ENCODE measurements at regions not wholly inside any gene's neighbourhood (a gene's known extent, or its start where the extent isn't known, plus 50 kb on each side); places are given as distances from the start of the nearest gene placed in this dataset.

DNA sequence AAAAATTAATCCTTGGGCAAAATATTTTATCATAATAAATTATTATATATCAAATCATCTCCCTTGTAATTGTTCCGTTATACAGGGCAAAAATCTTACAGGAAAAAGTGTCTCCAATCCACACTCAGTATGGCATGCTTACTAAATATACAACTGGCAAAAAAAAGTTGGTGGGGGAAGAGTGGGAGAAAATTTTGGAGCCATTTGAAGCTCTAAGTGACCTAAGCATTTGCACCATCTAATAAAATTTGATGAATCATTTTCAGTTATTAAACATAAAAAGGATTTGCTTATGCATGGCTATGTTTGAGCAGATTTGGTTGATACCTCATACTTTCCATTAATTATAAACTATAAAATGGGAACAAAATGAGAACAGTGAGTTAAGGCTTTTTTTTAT is 68.1 kb upstream of the FAM9C start:
- H3K27ac ChIP-seq: no peak overlapping the region
- H3K9me3 ChIP-seq: no peaks in the 10 kb centered on the region
- TF ChIP-seq, protein P1, sequence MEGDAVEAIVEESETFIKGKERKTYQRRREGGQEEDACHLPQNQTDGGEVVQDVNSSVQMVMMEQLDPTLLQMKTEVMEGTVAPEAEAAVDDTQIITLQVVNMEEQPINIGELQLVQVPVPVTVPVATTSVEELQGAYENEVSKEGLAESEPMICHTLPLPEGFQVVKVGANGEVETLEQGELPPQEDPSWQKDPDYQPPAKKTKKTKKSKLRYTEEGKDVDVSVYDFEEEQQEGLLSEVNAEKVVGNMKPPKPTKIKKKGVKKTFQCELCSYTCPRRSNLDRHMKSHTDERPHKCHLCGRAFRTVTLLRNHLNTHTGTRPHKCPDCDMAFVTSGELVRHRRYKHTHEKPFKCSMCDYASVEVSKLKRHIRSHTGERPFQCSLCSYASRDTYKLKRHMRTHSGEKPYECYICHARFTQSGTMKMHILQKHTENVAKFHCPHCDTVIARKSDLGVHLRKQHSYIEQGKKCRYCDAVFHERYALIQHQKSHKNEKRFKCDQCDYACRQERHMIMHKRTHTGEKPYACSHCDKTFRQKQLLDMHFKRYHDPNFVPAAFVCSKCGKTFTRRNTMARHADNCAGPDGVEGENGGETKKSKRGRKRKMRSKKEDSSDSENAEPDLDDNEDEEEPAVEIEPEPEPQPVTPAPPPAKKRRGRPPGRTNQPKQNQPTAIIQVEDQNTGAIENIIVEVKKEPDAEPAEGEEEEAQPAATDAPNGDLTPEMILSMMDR (IDR thresholded peaks at IDR 0.05): no peak
- peaks cover 0 to 9% of the 10 kb centered on the region in 2 donors for H3K4me1 ChIP-seq
- no peak overlapping the region for H3K4me3 ChIP-seq
- H3K27me3 ChIP-seq: no peaks in the 10 kb centered on the region
- no peaks in the 10 kb centered on the region for H3K36me3 ChIP-seq
- no peak for DNase-seq (ENCODE audit: low spot score)

DNA sequence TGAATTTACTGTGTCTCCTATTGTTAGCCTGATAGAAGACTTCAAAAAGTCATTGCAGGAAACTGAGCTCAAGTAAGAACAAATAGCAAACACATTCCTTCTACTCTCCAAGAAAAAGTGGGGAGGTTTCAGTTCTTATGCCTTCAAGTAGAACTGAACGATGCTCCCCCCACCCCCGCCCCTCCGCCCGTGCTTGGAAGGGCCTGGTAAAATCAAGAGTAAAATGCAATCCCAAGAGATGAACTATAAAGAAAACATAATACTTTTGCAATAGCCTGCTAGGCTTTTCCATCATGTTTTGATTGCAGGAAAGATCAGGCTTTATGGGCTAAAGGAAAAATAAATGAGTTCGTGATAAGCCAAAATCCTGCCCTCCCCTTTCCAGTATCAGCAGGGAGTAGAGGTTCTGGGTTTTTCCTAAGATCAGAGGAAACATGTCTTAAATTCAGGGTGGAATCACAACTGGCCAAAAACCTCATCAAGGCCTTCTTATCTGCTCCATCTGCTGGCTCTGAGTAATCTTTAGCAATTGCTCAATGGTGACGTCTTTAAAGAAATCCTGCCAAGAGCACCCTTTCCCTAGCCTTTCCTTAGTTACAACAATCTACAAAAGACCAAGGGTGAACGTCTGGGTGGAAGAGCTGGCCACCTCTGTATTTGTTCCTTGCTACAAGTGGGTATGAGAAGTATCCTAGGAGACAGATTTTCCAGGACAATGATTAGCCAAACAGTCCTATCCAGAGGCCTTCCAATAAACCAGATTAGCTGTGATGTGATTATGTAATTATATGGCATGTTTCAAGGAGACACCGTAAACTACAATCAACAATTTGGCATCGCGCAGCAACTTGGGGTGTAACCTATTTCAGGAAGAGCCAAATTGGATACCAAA is 66.3 kb upstream of the FAM9C start:
- TF ChIP-seq, protein P1 (IDR thresholded peaks at IDR 0.05): no peak
- H3K4me3 ChIP-seq: no peak overlapping the region
- no peaks in the 10 kb centered on the region for H3K9me3 ChIP-seq
- no peaks in the 10 kb centered on the region for H3K27me3 ChIP-seq
- H3K27ac ChIP-seq: peak overlapping the region; percentile 49 to 77
- H3K36me3 ChIP-seq: no peaks in the 10 kb centered on the region
- peaks cover 0 to 7% of the 10 kb centered on the region in 2 donors for H3K4me1 ChIP-seq
- peak; percentile 85 for DNase-seq (ENCODE audit: low spot score)

DNA sequence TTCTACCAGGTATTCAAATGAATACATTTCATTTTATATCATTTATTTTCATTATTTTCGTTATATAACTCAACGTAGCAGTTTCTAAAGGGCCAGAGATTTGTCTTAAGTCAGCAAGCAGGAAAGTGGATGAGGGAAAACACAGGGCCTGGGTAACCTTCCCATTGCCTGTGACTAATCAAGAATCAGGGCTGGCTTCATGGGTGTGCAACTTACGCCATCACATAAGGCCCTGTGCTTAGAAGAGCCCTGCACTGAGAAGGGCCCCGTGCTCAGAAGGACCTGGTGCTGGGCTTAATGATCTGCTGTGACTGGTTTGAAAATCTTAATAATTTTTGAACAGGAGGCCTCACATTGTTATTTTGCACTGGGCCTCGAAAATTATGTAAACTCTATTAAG is 65.4 kb upstream of the FAM9C start:
- peak overlapping the region; percentile 49 to 77 for H3K27ac ChIP-seq
- no peaks in the 10 kb centered on the region for H3K27me3 ChIP-seq
- H3K36me3 ChIP-seq: no peaks in the 10 kb centered on the region
- no peak overlapping the region for H3K4me3 ChIP-seq
- no peaks in the 10 kb centered on the region for H3K9me3 ChIP-seq
- no peak for DNase-seq (ENCODE audit: low spot score)
- TF ChIP-seq, protein P1 (IDR thresholded peaks at IDR 0.05): no peak
- H3K4me1 ChIP-seq: no peaks in the 10 kb centered on the region

DNA sequence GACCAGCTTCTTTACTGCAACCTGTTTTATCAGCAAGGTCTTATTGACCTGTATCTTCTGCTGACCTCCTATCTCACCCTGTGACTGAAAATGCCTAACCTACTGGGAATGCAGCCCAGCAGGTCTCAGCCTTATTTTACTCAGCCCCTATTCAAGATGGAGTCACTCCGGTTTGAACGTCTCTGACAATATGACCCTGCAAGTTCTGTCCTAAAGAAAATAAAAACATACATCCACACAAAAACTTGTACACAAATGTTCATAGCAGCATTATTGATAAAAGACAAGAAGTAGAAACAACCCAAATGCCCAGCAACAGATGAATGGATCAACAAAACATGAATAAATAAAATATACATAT is 59.5 kb upstream of the FAM9C start:
- Histone ChIP-seq H3K9me3 (no peaks in the 10 kb centered on the region), H3K27ac (no peak overlapping the region), H3K4me3 (no peak overlapping the region), H3K4me1 (peaks cover 0 to 28% of the 10 kb centered on the region in 2 donors), H3K36me3 (no peaks in the 10 kb centered on the region), H3K27me3 (no peaks in the 10 kb centered on the region)
- DNase-seq (ENCODE audit: low spot score): no peak
- TF ChIP-seq, protein P1 (IDR thresholded peaks at IDR 0.05): no peak

DNA sequence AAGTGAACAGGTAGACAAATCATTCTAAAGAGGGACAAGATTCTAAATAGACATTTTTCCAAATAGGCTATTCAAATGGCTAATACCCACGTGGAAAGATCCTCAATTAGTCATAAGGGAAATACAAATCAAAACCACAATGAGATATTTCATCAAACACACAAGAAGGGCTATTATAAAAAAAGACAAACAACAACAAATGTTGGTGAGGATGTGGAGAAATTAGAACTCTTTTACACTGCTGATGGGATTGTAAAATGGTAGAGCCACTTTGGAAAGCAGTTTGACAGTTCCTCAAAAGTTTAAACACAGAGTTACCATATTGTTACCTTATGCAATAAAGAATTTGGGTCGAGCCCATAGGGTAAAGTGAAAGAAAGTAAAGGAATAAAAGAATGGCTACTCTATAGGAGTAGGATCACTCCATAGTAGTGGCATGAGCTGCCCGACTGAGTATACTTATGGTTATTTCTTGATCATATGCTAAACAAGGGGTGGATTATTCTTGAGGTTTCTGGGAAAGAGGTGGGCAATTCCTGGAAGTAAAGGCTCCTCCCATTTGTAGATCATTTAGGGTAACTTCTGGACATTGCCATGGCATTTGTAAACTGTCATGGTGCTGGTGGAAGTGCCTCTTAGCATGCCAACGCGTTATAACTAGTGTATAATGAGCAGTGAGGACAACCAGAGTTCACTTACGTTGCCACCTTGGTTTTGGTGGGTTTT is 58.9 kb upstream of the FAM9C start:
- no peaks in the 10 kb centered on the region for H3K27me3 ChIP-seq
- H3K27ac ChIP-seq: peak overlapping the region in 1 of 2 donors; percentile 15
- H3K4me3 ChIP-seq: no peak overlapping the region
- no peak for DNase-seq (ENCODE audit: low spot score)
- peaks cover 0 to 28% of the 10 kb centered on the region in 2 donors for H3K4me1 ChIP-seq
- TF ChIP-seq, protein P1 (IDR thresholded peaks at IDR 0.05): no peak
- H3K36me3 ChIP-seq: no peaks in the 10 kb centered on the region
- H3K9me3 ChIP-seq: no peaks in the 10 kb centered on the region
